BLaER1 treated with 17β-estradiol and CSF1 and Interleukin-3, amounts not matched to agents 10 nM and 100 nM (cell line): ENCODE measurements at regions not wholly inside any gene's neighbourhood (a gene's known extent, or its start where the extent isn't known, plus 50 kb on each side); places are given as distances from the start of the nearest gene placed in this dataset.
"Not testable (repeated sequence)": the region's sequence is repeated elsewhere in the genome, so short reads cannot be mapped to it uniquely, and the experiment has no call there.

Source experiments
- H3K27ac ChIP-seq, 11 experiments: shearing (Covaris generic); formaldehyde crosslinking; 2 replicates each; pipeline ENCODE4 v1.8.1; 2022
- H3K27me3 ChIP-seq, 11 experiments: shearing (Covaris generic); formaldehyde crosslinking; 2 replicates each; pipeline ENCODE4 v1.8.1; 2022
- H3K36me3 ChIP-seq, 11 experiments: shearing (Covaris generic); formaldehyde crosslinking; 2 replicates each; pipeline ENCODE4 v1.8.1; 2022
- H3K4me1 ChIP-seq, 10 experiments: shearing (Covaris generic); formaldehyde crosslinking; 2 replicates each; pipeline ENCODE4 v1.8.1; 2022
- H3K4me2 ChIP-seq, 11 experiments: shearing (Covaris generic); formaldehyde crosslinking; 2 replicates each; pipeline ENCODE4 v1.8.1; 2022
- H3K4me3 ChIP-seq, 10 experiments: shearing (Covaris generic); formaldehyde crosslinking; 2 replicates each; pipeline ENCODE4 v1.8.1; 2022
- H3K9ac ChIP-seq, 11 experiments: shearing (Covaris generic); formaldehyde crosslinking; 2 replicates each; pipeline ENCODE4 v1.8.1; 2022
- H3K9me3 ChIP-seq, 11 experiments: shearing (Covaris generic); formaldehyde crosslinking; replicated peaks in 1 of 11; 2 replicates each; pipeline ENCODE4 v1.8.1; 2022
- H4K20me1 ChIP-seq, 11 experiments: shearing (Covaris generic); formaldehyde crosslinking; 2 replicates each; pipeline ENCODE4 v1.8.1; 2022
- Cebpa-rat ChIP-seq, 11 experiments: shearing (Covaris generic); IDR thresholded peaks; 2 replicates each; pipeline ENCODE4 v1.8.1; 2022

GRCh38 chr6:154930451-154930851, 64.7 kb upstream of the TIAM2 start:
- Histone ChIP-seq H4K20me1 (peaks cover 0 to 5% (median 0%) of the 10 kb centered on the region in 11 experiments; a peak in 1 of 22 replicates), H3K4me3 (no peak overlapping the region), H3K4me1 (peaks cover 22 to 44% (median 39%) of the 10 kb centered on the region in 10 experiments), H3K4me2 (peak overlapping the region in 6 of 11 experiments; percentile 78 to 87 (median 84); a peak in 7 of 22 replicates), H3K27ac (peak overlapping the region in 2 of 11 experiments; percentile 20 to 64; a peak in 2 of 22 replicates), H3K27me3 (no peaks in the 10 kb centered on the region), H3K36me3 (no peaks in the 10 kb centered on the region), H3K9me3 (no peaks in the 10 kb centered on the region), H3K9ac (no peak overlapping the region)
- no peak for TF ChIP-seq Cebpa-rat (IDR thresholded peaks at IDR 0.05)

- Histone ChIP-seq H3K4me2 (peak overlapping the region; percentile 49 to 88 (median 84)), H3K27ac (peak overlapping the region in 6 of 11 experiments; percentile 20 to 64 (median 36); a peak in 11 of 22 replicates), H4K20me1 (no peaks in the 10 kb centered on the region; a peak in 1 of 22 replicates), H3K9me3 (no peaks in the 10 kb centered on the region), H3K27me3 (no peaks in the 10 kb centered on the region), H3K9ac (peak overlapping the region in 3 of 11 experiments; percentile 1 to 11 (median 9); a peak in 2 of 22 replicates), H3K36me3 (no peaks in the 10 kb centered on the region), H3K4me1 (peaks cover 22 to 44% (median 39%) of the 10 kb centered on the region in 10 experiments), H3K4me3 (peak overlapping the region in 1 of 10 experiments; percentile 18; a peak in 1 of 20 replicates)
- no peak for TF ChIP-seq Cebpa-rat (IDR thresholded peaks at IDR 0.05)
Measured at GRCh38 chr6:154931711-154932424, 63.2 kb upstream of the TIAM2 start.

GRCh38 chr6:154932515-154933027, 62.5 kb upstream of the TIAM2 start:
- peaks cover 22 to 44% (median 39%) of the 10 kb centered on the region in 10 experiments for H3K4me1 ChIP-seq
- H3K4me3 ChIP-seq, result peak overlapping the region in 1 of 10 experiments; percentile 18; a peak in 1 of 20 replicates
- peak overlapping the region in 6 of 11 experiments; percentile 20 to 64 (median 36); a peak in 10 of 22 replicates for H3K27ac ChIP-seq
- H3K36me3 ChIP-seq, result no peaks in the 10 kb centered on the region
- peak overlapping the region in 3 of 11 experiments; percentile 1 to 11 (median 9); a peak in 1 of 22 replicates for H3K9ac ChIP-seq
- no peaks in the 10 kb centered on the region; a peak in 1 of 22 replicates for H4K20me1 ChIP-seq
- peak overlapping the region; percentile 49 to 88 (median 84) for H3K4me2 ChIP-seq
- H3K27me3 ChIP-seq, result no peaks in the 10 kb centered on the region
- no peaks in the 10 kb centered on the region for H3K9me3 ChIP-seq
- TF ChIP-seq Cebpa-rat (IDR thresholded peaks at IDR 0.05), result no peak

GRCh38 chr6:154933181-154933827, 61.8 kb upstream of the TIAM2 start:
- Histone ChIP-seq H3K4me3 (no peak overlapping the region; a peak in 1 of 20 replicates), H3K9ac (no peak overlapping the region), H3K27me3 (no peaks in the 10 kb centered on the region), H3K4me1 (peaks cover 22 to 44% (median 39%) of the 10 kb centered on the region in 10 experiments), H3K27ac (peak overlapping the region in 1 of 11 experiments; percentile 22; a peak in 2 of 22 replicates), H3K4me2 (peak overlapping the region; percentile 49 to 88 (median 84); a peak in 21 of 22 replicates), H4K20me1 (no peaks in the 10 kb centered on the region; a peak in 1 of 22 replicates), H3K36me3 (no peaks in the 10 kb centered on the region), H3K9me3 (no peaks in the 10 kb centered on the region)
- TF ChIP-seq Cebpa-rat (IDR thresholded peaks at IDR 0.05), result no peak

- Histone ChIP-seq H4K20me1 (no peaks in the 10 kb centered on the region; a peak in 1 of 22 replicates), H3K4me3 (no peak overlapping the region), H3K9me3 (no peaks in the 10 kb centered on the region), H3K36me3 (no peaks in the 10 kb centered on the region; a peak in 1 of 22 replicates), H3K4me2 (no peak overlapping the region), H3K27me3 (no peaks in the 10 kb centered on the region), H3K27ac (0 out of 22 replicates have a peak overlapping the region, but pooled peaks of 1 of the 11 experiments have one; percentile 17), H3K4me1 (peaks cover 12 to 15% (median 13%) of the 10 kb centered on the region in 10 experiments), H3K9ac (no peak overlapping the region)
- no peak for TF ChIP-seq Cebpa-rat (IDR thresholded peaks at IDR 0.05)
Measured at GRCh38 chr6:154937306-154938220, 57.6 kb upstream of the TIAM2 start.

- no peak overlapping the region for H3K4me3 ChIP-seq
- H3K9me3 ChIP-seq, result no peaks in the 10 kb centered on the region
- no peak for TF ChIP-seq Cebpa-rat (IDR thresholded peaks at IDR 0.05)
- no peak overlapping the region for H3K27ac ChIP-seq
- H3K27me3 ChIP-seq, result no peaks in the 10 kb centered on the region
- H3K4me2 ChIP-seq, result no peak overlapping the region
- H3K36me3 ChIP-seq, result no peaks in the 10 kb centered on the region; a peak in 1 of 22 replicates
- H3K9ac ChIP-seq, result no peak overlapping the region
- peaks cover 5 to 8% (median 6%) of the 10 kb centered on the region in 10 experiments for H3K4me1 ChIP-seq
- H4K20me1 ChIP-seq, result no peaks in the 10 kb centered on the region
Measured at GRCh38 chr6:154938221-154938580, 56.9 kb upstream of the TIAM2 start.

- not testable (repeated sequence) for H3K4me3 ChIP-seq, H4K20me1 ChIP-seq, H3K9ac ChIP-seq, H3K27me3 ChIP-seq, H3K9me3 ChIP-seq, H3K4me2 ChIP-seq, H3K27ac ChIP-seq, H3K36me3 ChIP-seq, H3K4me1 ChIP-seq
Measured at GRCh38 chr6:154938727-154939285, 56.3 kb upstream of the TIAM2 start.

GRCh38 chr6:154942770-154943169, 52.3 kb upstream of the TIAM2 start:
- TF ChIP-seq Cebpa-rat (IDR thresholded peaks at IDR 0.05), result no peak
- no peak overlapping the region for H3K4me2 ChIP-seq
- no peak overlapping the region for H3K27ac ChIP-seq
- H3K9ac ChIP-seq, result no peak overlapping the region
- H3K4me3 ChIP-seq, result no peak overlapping the region
- H4K20me1 ChIP-seq, result no peaks in the 10 kb centered on the region
- H3K36me3 ChIP-seq, result peaks cover 0 to 24% (median 11%) of the 10 kb centered on the region in 11 experiments; a peak in 8 of 22 replicates
- no peaks in the 10 kb centered on the region for H3K27me3 ChIP-seq
- H3K9me3 ChIP-seq, result peaks cover 0 to 10% (median 6%) of the 10 kb centered on the region in 11 experiments; a peak in 7 of 22 replicates
- no peaks in the 10 kb centered on the region for H3K4me1 ChIP-seq
